Inferior parietal cortex (tissue), 1 donor: ENCODE measurements at regions not wholly inside any gene's neighbourhood (a gene's known extent, or its start where the extent isn't known, plus 50 kb on each side); places are given as distances from the start of the nearest gene placed in this dataset.
"Not testable (repeated sequence)": the region's sequence is repeated elsewhere in the genome, so short reads cannot be mapped to it uniquely, and the experiment has no call there.

Experiments
- DNase-seq: peaks from one replicate; pipeline ENCODE4 v3.0.0-alpha.2; 2016; ENCODE audit errors: extremely low spot score

GRCh38 chr2:220687231-220687843, 884.8 kb downstream of the EPHA4 start:
- peak; percentile 79 for DNase-seq

- no peak for DNase-seq
These were observed 876.5 kb downstream of the EPHA4 start for GRCh38 chr2:220695397-220696279.

GRCh38 chr2:220696280-220696669, 875.8 kb downstream of the EPHA4 start:
- DNase-seq = no peak

GRCh38 chr2:220697011-220697410, 875.1 kb downstream of the EPHA4 start:
- DNase-seq = no peak

- DNase-seq = no peak
These were observed 871.0 kb downstream of the EPHA4 start for GRCh38 chr2:220701115-220701514.

DNA sequence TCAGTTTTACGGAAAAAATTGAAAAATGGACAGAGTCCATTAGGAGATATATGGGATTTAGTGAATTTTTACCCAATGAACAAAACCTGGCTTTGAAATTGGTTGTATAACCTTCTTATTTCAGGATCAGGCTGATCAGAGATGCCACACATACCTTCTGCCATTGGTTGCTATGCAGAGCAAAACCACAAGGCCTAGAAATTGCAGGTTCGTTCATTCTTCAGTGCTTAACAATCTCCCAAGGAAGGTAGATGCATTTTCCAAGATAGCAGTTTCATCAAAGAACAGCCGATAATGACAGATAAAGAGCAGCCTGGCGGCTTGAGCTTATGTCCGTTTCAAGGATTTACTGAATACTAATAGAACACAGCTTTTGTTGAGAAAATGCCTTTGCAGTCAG, 868.8 kb downstream of the EPHA4 start:
- DNase-seq = no peak

- DNase-seq = no peak
These were observed 868.0 kb downstream of the EPHA4 start for GRCh38 chr2:220704081-220704480.

- no peak for DNase-seq
These were observed 867.3 kb downstream of the EPHA4 start for GRCh38 chr2:220704810-220705209.

DNA sequence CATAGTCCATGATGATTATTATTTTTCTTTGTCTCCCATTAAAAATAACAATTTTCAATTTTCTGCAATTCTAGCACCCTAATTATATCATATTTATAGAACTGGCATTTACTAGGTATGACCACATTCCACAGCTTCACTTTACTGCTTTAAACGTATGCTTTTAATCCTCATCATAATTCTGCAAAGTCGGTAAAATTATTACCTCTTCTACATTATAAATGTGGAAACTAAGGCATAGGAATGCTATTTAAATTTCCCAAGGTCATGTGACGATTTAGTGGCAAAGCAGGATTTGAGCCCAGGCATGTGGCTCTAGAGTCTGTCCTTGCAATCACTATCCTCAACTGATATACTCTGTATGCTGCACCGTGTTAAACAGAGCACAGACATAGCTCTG, 866.4 kb downstream of the EPHA4 start:
- no peak for DNase-seq

- no peak for DNase-seq
These were observed 864.8 kb downstream of the EPHA4 start for GRCh38 chr2:220707261-220707660.

DNA sequence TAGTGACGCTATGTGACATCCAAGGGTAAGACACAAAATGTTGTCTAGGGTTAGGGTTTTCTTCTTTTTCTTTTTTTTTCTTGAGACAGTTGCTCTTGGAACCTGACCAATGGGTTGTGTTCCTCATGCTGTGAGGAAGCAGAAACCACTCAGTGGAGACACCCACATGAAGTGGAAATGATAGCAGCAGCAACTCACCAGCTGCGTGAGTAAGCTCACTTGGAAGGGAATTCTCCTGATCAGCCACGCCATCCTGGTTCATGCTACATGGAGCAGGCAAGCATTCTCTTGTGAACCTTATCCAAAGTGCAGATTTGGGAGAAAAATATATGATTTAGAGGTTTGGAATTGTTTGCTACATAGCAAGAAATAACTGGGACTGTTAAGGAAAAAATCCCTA, 863.7 kb downstream of the EPHA4 start:
- peak; percentile 29 for DNase-seq

- no peak for DNase-seq
These were observed 854.8 kb downstream of the EPHA4 start for GRCh38 chr2:220717283-220717682.

DNA sequence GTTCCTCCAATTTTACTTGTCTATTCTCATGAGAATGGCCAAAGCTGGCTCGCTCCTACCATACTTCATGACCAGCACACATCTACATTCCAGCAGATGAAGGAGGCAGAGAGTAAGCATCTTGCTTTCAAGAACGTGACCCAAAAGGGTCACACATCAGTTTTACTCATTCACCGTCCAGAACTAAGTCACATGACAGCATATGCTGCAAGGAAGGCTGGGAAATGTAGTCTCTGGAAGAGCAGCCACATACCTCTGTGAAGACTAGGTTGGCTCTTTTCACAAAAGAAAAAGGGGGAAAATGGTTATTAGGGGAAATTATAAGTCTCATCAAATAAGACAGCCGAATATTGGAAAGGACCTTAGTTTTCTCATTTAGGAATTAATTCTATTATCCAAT, 835.3 kb downstream of the EPHA4 start:
- no peak for DNase-seq

GRCh38 chr2:220743203-220743602, 828.9 kb downstream of the EPHA4 start:
- no peak for DNase-seq

DNA sequence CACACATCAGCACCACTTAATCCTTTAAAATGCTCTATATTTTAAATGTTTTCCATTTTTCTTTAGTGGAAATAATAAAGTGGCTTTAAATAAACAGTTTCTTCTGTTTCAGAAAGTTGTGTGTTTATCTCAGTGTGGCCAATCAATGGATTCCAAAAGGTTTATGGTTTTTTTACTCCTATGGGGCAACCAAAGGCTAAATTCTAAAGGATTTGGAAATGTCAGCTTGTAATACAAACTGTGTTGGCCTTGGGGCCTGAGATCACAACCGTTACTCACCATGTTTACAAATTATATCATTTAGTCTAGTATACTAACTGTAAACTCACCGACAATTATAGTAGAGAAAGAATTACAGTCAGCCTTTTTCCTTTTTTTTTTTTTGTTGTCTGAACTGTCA, 827.2 kb downstream of the EPHA4 start:
- DNase-seq = no peak

DNA sequence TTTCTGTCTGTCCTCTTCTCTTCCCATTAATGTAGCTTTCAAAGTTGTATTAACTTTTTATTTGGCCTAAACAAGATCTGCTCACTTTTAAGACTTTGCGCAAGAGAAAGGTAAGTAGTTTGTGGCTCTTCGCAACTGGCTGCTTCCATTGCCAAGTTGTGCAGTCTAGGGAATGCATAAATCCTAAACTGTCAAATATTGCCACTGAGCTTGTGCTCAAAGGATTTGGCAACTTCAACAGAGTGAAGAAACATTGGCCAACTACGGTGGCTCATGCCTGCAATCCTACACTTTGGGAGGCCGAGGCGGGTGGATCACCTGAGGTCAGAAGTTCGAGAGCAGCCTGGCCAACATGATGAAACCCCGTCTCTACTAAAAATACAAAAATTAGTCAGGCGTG, 826.4 kb downstream of the EPHA4 start:
- DNase-seq = no peak

DNA sequence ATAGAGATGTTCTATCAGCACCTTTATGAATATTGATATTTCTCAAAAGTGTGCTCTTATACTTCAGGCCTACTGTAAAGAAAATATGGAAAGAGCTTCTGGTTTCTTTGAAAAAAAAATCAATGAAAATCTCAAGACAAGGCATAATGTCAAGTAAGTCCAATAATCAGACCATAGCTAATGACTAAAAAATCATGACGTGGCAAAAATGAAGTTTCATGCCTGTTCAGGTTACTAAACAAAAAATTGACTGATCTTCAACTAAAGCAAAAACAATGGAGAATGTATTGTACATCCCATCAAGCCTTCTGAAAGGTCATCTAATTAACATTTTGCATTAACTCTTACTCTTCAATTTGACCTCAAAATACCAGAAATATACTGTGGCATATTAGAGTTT, 824.4 kb downstream of the EPHA4 start:
- DNase-seq = no peak

DNA sequence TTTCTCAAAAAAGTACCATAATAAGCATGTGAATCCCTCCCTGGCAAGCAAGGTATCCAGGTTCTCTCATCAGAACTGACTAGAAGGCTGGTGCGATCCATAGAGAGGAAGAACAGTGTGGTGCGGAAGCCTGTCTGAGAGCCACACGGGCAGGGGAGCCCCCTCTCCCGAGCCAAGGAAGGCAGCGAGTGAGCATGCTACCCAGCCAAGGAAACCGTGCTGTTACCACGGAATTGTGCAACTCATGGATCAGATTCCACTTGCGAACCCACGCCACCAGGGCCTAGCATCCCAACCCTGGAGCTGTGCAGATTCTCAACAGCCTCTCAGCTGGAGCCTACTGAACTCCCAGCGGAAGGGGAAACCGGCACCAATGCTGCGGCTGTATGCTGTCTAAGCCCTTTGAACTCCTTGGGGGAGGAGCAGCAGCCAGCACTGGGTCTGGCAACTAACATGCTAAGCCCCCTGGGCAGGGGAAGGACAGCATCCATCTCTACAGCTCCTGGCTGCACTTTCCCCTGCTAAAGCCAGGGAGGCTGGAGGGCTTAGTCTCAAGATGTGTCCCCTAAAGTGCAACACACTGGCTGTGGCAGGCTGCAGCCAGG, 823.1 kb downstream of the EPHA4 start:
- no peak for DNase-seq

- DNase-seq = no peak
These were observed 818.6 kb downstream of the EPHA4 start for GRCh38 chr2:220753486-220753885.

GRCh38 chr2:220756653-220757052, 815.5 kb downstream of the EPHA4 start:
- no peak for DNase-seq

- not testable (repeated sequence) for DNase-seq
These were observed 813.7 kb downstream of the EPHA4 start for GRCh38 chr2:220758376-220758775.

GRCh38 chr2:220764171-220764570, 807.9 kb downstream of the EPHA4 start:
- DNase-seq = no peak
